HG03045 (cell line): ENCODE measurements at regions not wholly inside any gene's neighbourhood (a gene's known extent, or its start where the extent isn't known, plus 50 kb on each side); places are given as distances from the start of the nearest gene placed in this dataset.
A peak's percentile ranks its signal among the peaks of the same experiment; 100 is the strongest.
"Not testable (repeated sequence)": the region's sequence is repeated elsewhere in the genome, so short reads cannot be mapped to it uniquely, and the experiment has no call there.

Source experiments
- ATAC-seq: cut with Tn5 transposase; IDR thresholded peaks from one replicate; pipeline ENCODE4 v1.9.1; 2021; ENCODE audit warnings: mild to moderate bottlenecking, moderate library complexity; ENCODE audit not compliant: unreplicated experiment

- no peak for ATAC-seq
These were observed 107.7 kb upstream of the ADO start for GRCh38 chr10:62696798-62697197.

DNA sequence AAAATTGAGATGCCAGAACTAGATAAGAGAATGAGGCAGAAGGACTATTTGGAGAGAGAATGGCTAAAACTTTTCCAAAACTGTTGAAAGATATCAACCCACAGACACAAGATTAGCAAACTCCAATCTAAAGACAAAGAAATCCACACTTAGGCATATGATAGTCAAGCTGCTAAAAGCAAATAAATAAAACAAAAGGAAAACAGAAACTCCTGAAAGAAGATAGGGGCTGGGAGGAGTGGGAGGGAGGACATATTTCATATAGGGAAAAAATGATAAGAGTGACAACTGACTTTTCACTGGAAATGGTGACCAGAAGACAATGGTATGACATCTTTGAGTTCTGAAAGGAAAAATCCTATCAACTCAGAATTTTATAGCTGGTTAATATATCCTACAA is 105.4 kb upstream of the ADO start:
- no peak for ATAC-seq

GRCh38 chr10:62704121-62704520 is 100.4 kb upstream of the ADO start:
- not testable (repeated sequence) for ATAC-seq

GRCh38 chr10:62705789-62706188 is 98.7 kb upstream of the ADO start:
- no peak for ATAC-seq

DNA sequence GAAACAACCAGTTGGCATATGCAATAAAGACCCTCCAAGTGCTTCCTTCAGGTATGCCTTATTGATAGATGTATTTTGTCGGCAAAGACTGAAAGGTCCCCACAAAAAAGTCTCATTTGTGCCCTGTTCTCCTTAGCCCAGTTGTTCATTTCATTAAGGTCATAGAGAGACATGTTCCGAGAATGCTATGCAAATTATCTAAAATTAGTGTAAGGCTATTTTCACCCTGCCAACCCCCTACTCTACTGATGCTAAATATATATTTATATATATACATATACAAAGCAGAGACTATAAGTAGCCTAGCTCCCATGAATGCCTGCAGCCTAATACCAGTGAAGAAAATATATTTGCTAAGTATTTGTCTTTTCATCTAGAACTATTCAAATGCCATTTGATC is 96.7 kb upstream of the ADO start:
- ATAC-seq: peak; percentile 70

DNA sequence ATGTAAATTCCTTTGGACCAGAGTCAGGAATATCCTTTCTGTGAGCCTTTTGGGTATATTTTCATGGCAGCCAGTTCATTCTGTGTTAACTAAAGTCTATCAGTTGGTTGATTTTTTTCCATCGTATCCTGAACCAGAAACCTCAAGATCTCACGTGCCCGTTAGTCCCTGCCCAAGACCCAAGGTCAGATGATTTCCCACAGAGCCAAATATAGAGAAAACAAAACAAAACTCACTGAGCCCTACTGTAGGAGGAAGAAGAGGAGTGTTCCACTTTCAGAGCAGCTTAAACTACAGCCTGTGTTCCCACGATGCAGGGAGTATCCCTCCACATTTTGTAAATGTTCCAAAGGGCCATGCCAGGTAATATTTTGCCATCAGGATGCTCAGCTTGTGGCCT is 96.0 kb upstream of the ADO start:
- ATAC-seq: no peak

- no peak for ATAC-seq
These were observed 95.3 kb upstream of the ADO start for GRCh38 chr10:62709200-62709599.

GRCh38 chr10:62710182-62710581 is 94.3 kb upstream of the ADO start:
- ATAC-seq: no peak

- no peak for ATAC-seq
These were observed 89.1 kb upstream of the ADO start for GRCh38 chr10:62715383-62715782.

DNA sequence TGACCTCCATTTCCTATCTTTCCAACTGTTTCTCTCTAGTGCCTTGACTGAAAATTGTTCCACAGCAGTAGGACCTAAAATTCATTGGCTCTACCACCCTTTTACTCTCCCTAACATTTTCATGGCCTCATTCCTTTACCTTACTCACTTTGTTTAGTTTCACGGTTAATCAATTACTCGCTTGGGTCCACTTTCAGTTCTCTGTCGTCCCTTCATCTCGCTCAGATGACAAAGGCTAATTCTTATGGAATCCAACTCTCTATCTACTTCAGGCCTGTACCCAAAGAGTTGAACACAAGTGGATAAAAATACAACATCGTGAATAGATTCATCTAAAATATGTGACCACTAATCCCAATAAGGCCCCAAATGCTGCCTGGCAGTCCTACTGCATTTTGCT is 85.9 kb upstream of the ADO start:
- no peak for ATAC-seq

DNA sequence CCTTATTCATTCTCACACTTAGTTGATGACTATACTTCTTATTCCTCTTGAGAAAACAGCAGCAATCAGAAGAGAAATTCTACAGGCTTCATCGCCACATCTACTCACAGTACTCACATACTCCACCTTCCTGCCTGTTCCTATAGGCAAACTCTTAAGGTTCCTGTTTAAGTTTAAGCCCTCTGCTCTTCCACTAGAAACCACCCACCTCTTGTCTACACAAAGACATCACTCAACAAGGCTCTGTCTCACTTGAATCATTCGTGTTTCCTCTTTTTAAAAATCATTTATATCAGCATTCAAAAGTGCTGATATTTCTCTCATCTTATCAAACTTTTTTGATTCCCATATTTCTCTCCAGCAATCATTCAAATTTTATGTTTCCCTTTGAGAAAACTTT is 85.5 kb upstream of the ADO start:
- ATAC-seq: no peak

DNA sequence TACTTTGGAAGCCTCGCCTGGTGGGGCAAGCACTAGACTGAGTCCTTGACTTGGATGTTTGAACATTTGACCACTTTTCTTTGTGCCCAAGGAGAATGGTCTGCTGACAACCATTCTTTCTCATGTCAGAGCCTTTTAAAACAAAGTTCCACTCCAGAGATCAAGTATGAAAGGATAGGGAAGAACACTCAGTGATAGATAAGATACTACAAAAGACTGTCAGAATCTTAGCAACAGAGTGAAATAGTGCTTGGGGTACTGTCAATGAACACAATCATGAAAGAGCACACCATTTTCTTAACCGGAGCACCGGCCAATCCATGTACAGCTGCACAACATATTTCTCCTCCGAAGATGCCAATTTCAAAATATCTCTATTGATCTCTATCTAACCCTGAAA is 82.8 kb upstream of the ADO start:
- no peak for ATAC-seq

DNA sequence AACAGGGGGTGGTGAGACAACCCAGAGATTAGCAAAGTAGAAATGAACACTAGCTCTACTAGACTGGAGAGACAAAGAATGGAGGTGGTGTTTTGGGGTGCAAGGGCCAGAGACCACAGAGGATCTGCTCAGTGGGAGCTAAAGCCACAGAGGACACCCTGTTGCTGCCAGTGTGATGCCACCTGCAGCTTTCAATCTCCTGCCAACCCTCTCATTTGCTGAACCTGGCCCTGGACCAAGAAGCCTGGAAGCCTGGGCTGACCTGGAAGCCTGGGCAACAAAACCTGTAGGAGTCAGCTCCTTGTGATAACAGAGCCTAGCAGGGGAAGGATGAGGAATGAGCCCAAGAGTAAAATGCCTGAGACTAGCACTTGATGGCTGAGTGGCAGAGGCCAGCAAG is 81.1 kb upstream of the ADO start:
- ATAC-seq: no peak

DNA sequence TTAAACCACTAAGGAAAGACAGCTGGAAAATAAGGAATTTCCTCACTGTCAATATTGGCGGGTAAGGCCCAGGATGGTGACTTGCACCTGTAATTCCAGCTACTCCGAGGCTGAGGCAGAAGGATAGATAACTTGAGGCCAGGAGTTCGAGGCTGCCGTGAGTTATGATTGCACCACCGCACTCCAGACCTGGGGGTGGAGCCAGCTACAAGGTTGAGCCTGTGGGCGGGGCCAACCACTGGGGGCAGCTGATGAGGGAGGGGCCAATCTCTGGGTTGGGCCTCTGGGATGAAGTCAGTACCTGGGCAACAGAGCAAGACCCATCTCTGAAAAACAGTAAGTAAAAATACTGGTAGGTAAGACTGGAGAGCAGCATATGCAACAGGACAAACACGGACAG is 80.1 kb upstream of the ADO start:
- no peak for ATAC-seq

DNA sequence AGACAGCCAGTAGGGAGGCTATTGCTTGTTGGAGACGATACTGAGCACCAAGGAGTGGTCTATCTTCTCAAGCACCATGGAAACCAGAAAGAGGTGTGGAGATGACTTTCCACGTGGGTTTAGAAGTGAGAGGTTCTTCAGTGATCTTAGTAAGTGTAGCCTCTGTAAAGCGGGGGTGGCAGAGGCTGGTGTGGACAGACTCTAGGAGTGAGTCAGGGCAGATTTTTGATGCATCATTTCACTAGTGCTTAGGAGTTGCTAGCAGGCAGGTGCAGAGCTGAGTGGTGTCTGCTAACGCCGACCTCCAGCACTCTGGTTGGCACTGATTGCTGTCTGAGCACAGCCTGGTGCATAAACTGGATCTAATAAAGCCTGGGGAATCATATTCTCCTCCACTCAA is 78.4 kb upstream of the ADO start:
- ATAC-seq: peak; percentile 94

DNA sequence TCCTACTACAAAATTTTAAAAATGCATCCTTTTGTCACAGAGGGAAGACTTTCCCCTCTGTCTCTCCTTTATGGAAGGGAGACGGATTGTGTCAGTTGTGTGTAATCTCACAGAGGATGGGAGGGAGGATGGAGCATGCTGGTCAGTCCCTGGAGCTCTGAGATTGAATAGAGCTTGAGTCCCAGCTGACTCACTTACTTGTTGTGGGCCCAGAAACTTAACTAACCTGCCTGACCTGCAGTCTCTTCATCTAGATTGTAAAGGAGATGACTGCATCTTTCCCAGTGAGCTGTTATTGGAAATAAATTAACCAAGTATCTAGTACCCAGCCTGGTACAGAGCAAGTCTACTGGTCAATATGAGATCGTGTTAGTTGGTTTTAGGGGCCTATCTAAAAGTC is 77.9 kb upstream of the ADO start:
- no peak for ATAC-seq

GRCh38 chr10:62727934-62728333 is 76.6 kb upstream of the ADO start:
- no peak for ATAC-seq

DNA sequence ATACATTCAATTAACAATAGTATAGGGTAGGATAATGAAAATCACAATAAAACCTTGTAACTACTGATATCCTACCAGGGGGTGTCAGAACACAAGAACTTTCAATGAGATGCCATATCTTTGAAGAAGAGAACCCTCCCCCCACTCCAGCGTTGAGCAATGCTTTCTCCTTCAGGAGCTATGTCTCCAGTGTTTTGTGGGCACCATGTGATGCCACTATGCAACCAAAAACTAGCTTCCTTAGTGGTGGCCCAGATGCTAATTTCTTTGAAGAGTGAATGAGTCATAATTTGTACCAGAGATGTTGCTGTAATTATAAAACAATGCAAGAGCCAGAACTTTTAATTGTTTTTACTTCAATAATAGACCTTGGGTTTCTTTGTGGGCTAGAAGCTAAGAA is 76.0 kb upstream of the ADO start:
- no peak for ATAC-seq

GRCh38 chr10:62732841-62733653 is 71.5 kb upstream of the ADO start:
- ATAC-seq: peak; percentile 78

- no peak for ATAC-seq
These were observed 70.7 kb upstream of the ADO start for GRCh38 chr10:62733654-62734293.

- no peak for ATAC-seq
These were observed 69.6 kb upstream of the ADO start for GRCh38 chr10:62734781-62735463.
